Mucosa of stomach (tissue), 1 donor: ENCODE measurements at regions not wholly inside any gene's neighbourhood (a gene's known extent, or its start where the extent isn't known, plus 50 kb on each side); places are given as distances from the start of the nearest gene placed in this dataset.

Experiments used
- H3K27me3 ChIP-seq: one replicate; pipeline ENCODE4 v1.7.0; 2013; ENCODE audit warnings: mild to moderate bottlenecking, low read length; ENCODE audit not compliant: control insufficient read depth, insufficient read depth
- H3K36me3 ChIP-seq: one replicate; pipeline ENCODE4 v1.7.0; 2013; ENCODE audit warnings: low read length; ENCODE audit not compliant: control insufficient read depth, insufficient read depth
- H3K4me1 ChIP-seq: one replicate; pipeline ENCODE4 v1.7.0; 2013; ENCODE audit warnings: mild to moderate bottlenecking, low read length; ENCODE audit not compliant: control insufficient read depth, insufficient read depth
- H3K4me3 ChIP-seq: one replicate; pipeline ENCODE4 v1.7.0; 2013; ENCODE audit warnings: low read length
- H3K9ac ChIP-seq: one replicate; pipeline ENCODE4 v1.7.0; 2013; ENCODE audit warnings: mild to moderate bottlenecking, low read length, moderate library complexity
- H3K9me3 ChIP-seq: one replicate; pipeline ENCODE4 v1.7.0; 2013; ENCODE audit warnings: mild to moderate bottlenecking, low read length, moderate library complexity; ENCODE audit not compliant: control insufficient read depth
- donor health status: Pancreatic carcinoma.

- Histone ChIP-seq H3K27me3 (no peaks in the 10 kb centered on the region), H3K4me3 (no peak overlapping the region), H3K9ac (no peak overlapping the region), H3K9me3 (no peaks in the 10 kb centered on the region), H3K36me3 (no peaks in the 10 kb centered on the region), H3K4me1 (no peaks in the 10 kb centered on the region)
Measured at GRCh38 chr1:217190359-217190758, 440.5 kb downstream of the GPATCH2 start.

GRCh38 chr1:217189362-217189761 lies 441.5 kb downstream of the GPATCH2 start:
- Histone ChIP-seq H3K9me3 (no peaks in the 10 kb centered on the region), H3K9ac (no peak overlapping the region), H3K4me1 (no peaks in the 10 kb centered on the region), H3K36me3 (no peaks in the 10 kb centered on the region), H3K27me3 (no peaks in the 10 kb centered on the region), H3K4me3 (no peak overlapping the region)

- Histone ChIP-seq H3K27me3 (no peaks in the 10 kb centered on the region), H3K36me3 (no peaks in the 10 kb centered on the region), H3K9ac (no peak overlapping the region), H3K4me1 (no peaks in the 10 kb centered on the region), H3K9me3 (no peaks in the 10 kb centered on the region), H3K4me3 (no peak overlapping the region)
Measured at GRCh38 chr1:217188280-217189237, 442.3 kb downstream of the GPATCH2 start.

- Histone ChIP-seq H3K9ac (no peak overlapping the region), H3K4me1 (no peaks in the 10 kb centered on the region), H3K9me3 (no peaks in the 10 kb centered on the region), H3K36me3 (no peaks in the 10 kb centered on the region), H3K4me3 (no peak overlapping the region), H3K27me3 (no peaks in the 10 kb centered on the region)
Measured at GRCh38 chr1:217186664-217187063, 444.2 kb downstream of the GPATCH2 start.

- Histone ChIP-seq H3K9ac (no peak overlapping the region), H3K4me3 (no peak overlapping the region), H3K4me1 (no peaks in the 10 kb centered on the region), H3K36me3 (no peaks in the 10 kb centered on the region), H3K9me3 (no peaks in the 10 kb centered on the region), H3K27me3 (no peaks in the 10 kb centered on the region)
Measured at GRCh38 chr1:217184854-217185253, 446.0 kb downstream of the GPATCH2 start.

- Histone ChIP-seq H3K36me3 (no peaks in the 10 kb centered on the region), H3K4me1 (no peaks in the 10 kb centered on the region), H3K9ac (no peak overlapping the region), H3K4me3 (no peak overlapping the region), H3K27me3 (no peaks in the 10 kb centered on the region), H3K9me3 (no peaks in the 10 kb centered on the region)
Measured at GRCh38 chr1:217182992-217183391, 447.9 kb downstream of the GPATCH2 start.

- Histone ChIP-seq H3K27me3 (no peaks in the 10 kb centered on the region), H3K4me3 (no peak overlapping the region), H3K9ac (no peak overlapping the region), H3K36me3 (no peaks in the 10 kb centered on the region), H3K4me1 (no peaks in the 10 kb centered on the region), H3K9me3 (no peaks in the 10 kb centered on the region)
Measured at GRCh38 chr1:217181756-217182155, 449.1 kb downstream of the GPATCH2 start.

GRCh38 chr1:217181176-217181746 lies 449.6 kb downstream of the GPATCH2 start:
- no peaks in the 10 kb centered on the region for H3K4me1 ChIP-seq
- no peaks in the 10 kb centered on the region for H3K9me3 ChIP-seq
- no peaks in the 10 kb centered on the region for H3K36me3 ChIP-seq
- no peak overlapping the region for H3K4me3 ChIP-seq
- no peak overlapping the region for H3K9ac ChIP-seq
- H3K27me3 ChIP-seq: no peaks in the 10 kb centered on the region

- Histone ChIP-seq H3K4me1 (no peaks in the 10 kb centered on the region), H3K9me3 (no peaks in the 10 kb centered on the region), H3K27me3 (no peaks in the 10 kb centered on the region)
Measured at GRCh38 chr1:217180443-217180842, 450.4 kb downstream of the GPATCH2 start.

GRCh38 chr1:217164403-217164802 lies 441.2 kb upstream of the ESRRG start:
- Histone ChIP-seq H3K9ac (no peak overlapping the region), H3K4me1 (no peaks in the 10 kb centered on the region), H3K9me3 (no peaks in the 10 kb centered on the region), H3K36me3 (no peaks in the 10 kb centered on the region), H3K27me3 (no peaks in the 10 kb centered on the region), H3K4me3 (no peak overlapping the region)

More at GRCh38 chr1:217180443-217180842, 450.4 kb downstream of the GPATCH2 start:
- Histone ChIP-seq H3K9ac (no peak overlapping the region), H3K4me3 (no peak overlapping the region), H3K36me3 (no peaks in the 10 kb centered on the region)

- Histone ChIP-seq H3K9me3 (no peaks in the 10 kb centered on the region), H3K4me3 (no peak overlapping the region), H3K4me1 (no peaks in the 10 kb centered on the region), H3K27me3 (no peaks in the 10 kb centered on the region), H3K36me3 (no peaks in the 10 kb centered on the region), H3K9ac (no peak overlapping the region)
Measured at GRCh38 chr1:217153361-217153760, 430.1 kb upstream of the ESRRG start.

GRCh38 chr1:217150366-217150765 lies 427.1 kb upstream of the ESRRG start:
- no peaks in the 10 kb centered on the region for H3K27me3 ChIP-seq
- H3K9me3 ChIP-seq: no peaks in the 10 kb centered on the region
- H3K4me1 ChIP-seq: no peaks in the 10 kb centered on the region
- no peak overlapping the region for H3K4me3 ChIP-seq
- no peaks in the 10 kb centered on the region for H3K36me3 ChIP-seq
- no peak overlapping the region for H3K9ac ChIP-seq
